GM12878 (cell line): ENCODE measurements at regions not wholly inside any gene's neighbourhood (a gene's known extent, or its start where the extent isn't known, plus 50 kb on each side); places are given as distances from the start of the nearest gene placed in this dataset.

Source experiments
- ATAC-seq: fragments of 200-7000 bp; cut with Tn5 transposase; 3 replicates; pipeline ENCODE4 v1.9.1; 2020; ENCODE audit warnings: mild to moderate bottlenecking, moderate library complexity
- BruUV-seq: library from RNA; stranded (reverse); fragments of 400-500 nt; replicated peaks from 2 replicates; lab custom pipeline; 2021; lab: Mats Ljungman, UMichigan
- CTCF ChIA-PET: fragments of 300-600 bp; sonication (Branson Sonifier 250); formaldehyde crosslinking; extraction: SDS; loops from one replicate; lab custom pipeline; 2021; ENCODE audit warnings: inconsistent platforms; lab: Yijun Ruan, JAX
- POLR2A ChIA-PET: fragments of 350-600 bp; formaldehyde crosslinking; extraction: SDS; loops from one replicate; lab custom pipeline; 2021; ENCODE audit warnings: inconsistent platforms; lab: Charles Lee
- RAD21 ChIA-PET: fragments of 300-600 bp; sonication (Branson Sonifier 250); formaldehyde crosslinking; loops from one replicate; lab custom pipeline; 2023; ENCODE audit warnings: antibody characterized with exemption; ENCODE audit not compliant: unreplicated experiment; lab: Charles Lee
- SMC1A ChIA-PET: fragments of 300-600 bp; sonication (Branson Sonifier 250); formaldehyde crosslinking; loops from one replicate; lab custom pipeline; 2023; ENCODE audit not compliant: unreplicated experiment, uncharacterized antibody; lab: Charles Lee
- DNase-seq: peaks from one replicate; pipeline ENCODE4 v3.0.0-alpha.2; 2011; ENCODE audit warnings: low read depth, low spot score
- FAIRE-seq: peaks from 3 replicates; lab custom pipeline; 2011; peaks lifted over from hg19 to GRCh38; lab: Jason Lieb, UNC
- H2AFZ ChIP-seq: 2 replicates; pipeline ENCODE4 v1.6.0; 2011; ENCODE audit warnings: low read depth, low read length, control low read depth; ENCODE audit not compliant: control insufficient read depth
- H3K27ac ChIP-seq: 2 replicates; pipeline ENCODE4 v1.5.1; 2011; ENCODE audit warnings: control low read depth; ENCODE audit not compliant: control insufficient read depth, insufficient read depth
- H3K27me3 ChIP-seq, 2 experiments: replicated peaks in 1 of 2; 2 replicates each; pipeline versions ENCODE4 v1.6.0 to v1.6.1; 2011; ENCODE audit warnings: low read length in 1 of 2; ENCODE audit not compliant: control insufficient read depth in 2 of 2, insufficient read depth in 2 of 2
- H3K36me3 ChIP-seq, 2 experiments: 2 replicates each; pipeline ENCODE4 v1.5.1; 2011; ENCODE audit warnings: low read length in 1 of 2; ENCODE audit not compliant: control insufficient read depth in 2 of 2, insufficient read depth in 2 of 2
- H3K4me1 ChIP-seq: 2 replicates; pipeline ENCODE4 v1.6.1; 2011; ENCODE audit warnings: mild to moderate bottlenecking, low read length, moderate library complexity, mixed read lengths; ENCODE audit not compliant: control insufficient read depth, insufficient read depth
- H3K4me2 ChIP-seq: 2 replicates; pipeline ENCODE4 v1.6.0; 2011; ENCODE audit warnings: control low read depth; ENCODE audit not compliant: control insufficient read depth, insufficient read depth
- H3K4me3 ChIP-seq: fragments of 200-600 bp; sonication (generic); 2 replicates; pipeline ENCODE4 v1.5.1; 2016
- H3K79me2 ChIP-seq: 2 replicates; pipeline ENCODE4 v1.6.0; 2011; ENCODE audit warnings: low read length; ENCODE audit not compliant: control insufficient read depth, insufficient read depth
- H3K9ac ChIP-seq: 2 replicates; pipeline ENCODE4 v1.8.0; 2011; ENCODE audit warnings: low read length, control low read depth, mixed read lengths; ENCODE audit not compliant: control insufficient read depth, insufficient read depth
- H3K9me3 ChIP-seq: replicated peaks from 3 replicates; pipeline ENCODE4 v1.5.1; 2011; ENCODE audit warnings: mild to moderate bottlenecking, low read length; ENCODE audit not compliant: control insufficient read depth, insufficient read depth
- H4K20me1 ChIP-seq: 2 replicates; pipeline ENCODE4 v1.6.0; 2011; ENCODE audit not compliant: control insufficient read depth, insufficient read depth
- CBX3 ChIP-seq: fragments of 200-600 bp; sonication (generic); IDR thresholded peaks from 2 replicates; pipeline ENCODE4 v1.6.1; 2016; ENCODE audit warnings: low read depth, borderline replicate concordance
- CHD2 ChIP-seq: IDR thresholded peaks from 2 replicates; pipeline ENCODE4 v1.6.1; 2011; ENCODE audit warnings: low read depth, low read length, improper control_type of control experiment, borderline replicate concordance
- CREM ChIP-seq: IDR thresholded peaks from 2 replicates; pipeline ENCODE4 v1.6.1; 2014; ENCODE audit warnings: antibody characterized with exemption, low read depth
- EGR1 ChIP-seq, 2 experiments: IDR thresholded peaks; 1 replicate in 1 of 2; 2 replicates in 1 of 2; pipeline ENCODE4 v1.6.1; 2011 to 2012; ENCODE audit warnings: low read depth in 2 of 2, low read length in 2 of 2, borderline replicate concordance in 1 of 2, mild to moderate bottlenecking in 1 of 2, moderate library complexity in 1 of 2
- FOXK2 ChIP-seq: fragments of 450-650 bp; IDR thresholded peaks from 2 replicates; pipeline ENCODE4 v1.6.1; 2017; ENCODE audit warnings: mild to moderate bottlenecking, moderate library complexity
- GATAD2B ChIP-seq: fragments of 450-650 bp; conservative IDR thresholded peaks from 2 replicates; pipeline ENCODE4 v1.6.1; 2017; ENCODE audit warnings: low read depth, mild to moderate bottlenecking, moderate library complexity
- KDM1A ChIP-seq: fragments of 200-600 bp; sonication (generic); IDR thresholded peaks from 2 replicates; pipeline ENCODE4 v1.6.1; 2016; ENCODE audit warnings: borderline replicate concordance
- MEF2B ChIP-seq: fragments of 450-650 bp; IDR thresholded peaks from 2 replicates; pipeline ENCODE4 v1.6.1; 2018; ENCODE audit warnings: mild to moderate bottlenecking, moderate library complexity; ENCODE audit not compliant: partially characterized antibody, poor library complexity, severe bottlenecking
- NBN ChIP-seq: fragments of 450-650 bp; IDR thresholded peaks from 2 replicates; pipeline ENCODE4 v1.6.1; 2016
- NFXL1 ChIP-seq: fragments of 450-650 bp; IDR thresholded peaks from 2 replicates; pipeline ENCODE4 v1.6.1; 2017; ENCODE audit warnings: antibody characterized with exemption, mild to moderate bottlenecking, borderline replicate concordance
- NR2F1 ChIP-seq: fragments of 450-650 bp; conservative IDR thresholded peaks from 2 replicates; pipeline ENCODE4 v1.6.1; 2017; ENCODE audit warnings: mild to moderate bottlenecking
- SREBF2 ChIP-seq: IDR thresholded peaks from 2 replicates; pipeline ENCODE4 v1.6.1; 2012; ENCODE audit warnings: mild to moderate bottlenecking, low read length
- TBL1XR1 ChIP-seq: IDR thresholded peaks from 2 replicates; pipeline ENCODE4 v1.6.1; 2012; ENCODE audit warnings: low read depth, low read length, improper control_type of control experiment
- WGBS: methylation state at CpG from one replicate; pipeline ENCODE4 v1.1.6; 2016; ENCODE audit warnings: low lambda C conversion rate; ENCODE audit not compliant: insufficient replicate concordance, insufficient coverage; ENCODE audit errors: missing lambda C conversion rate; 5-methylcytosine and 5-hydroxymethylcytosine counted together
- in situ Hi-C: fragments of 300-500 bp; cut with MboI; formaldehyde crosslinking; loops from 9 replicates; pipeline ENCODE4 v1.14.3; 2018; ENCODE audit warnings: mixed read lengths
- intact Hi-C: fragments of 100-400 bp; cut with micrococcal nuclease; formaldehyde crosslinking; loops from one replicate; pipeline ENCODE4 v1.14.2; 2022; ENCODE audit not compliant: unreplicated experiment
- TF ChIP-seq, protein P1 (sequence below): fragments of 450-650 bp; IDR thresholded peaks from 2 replicates; pipeline ENCODE4 v1.6.1; 2016; ENCODE audit warnings: mild to moderate bottlenecking
- TF ChIP-seq, protein P2 (sequence below): fragments of 450-650 bp; IDR thresholded peaks from 2 replicates; pipeline ENCODE4 v1.6.1; 2017; ENCODE audit warnings: mild to moderate bottlenecking, moderate library complexity
- TF ChIP-seq, protein P3 (sequence below): fragments of 450-650 bp; IDR thresholded peaks from 2 replicates; pipeline ENCODE4 v1.6.1; 2017; ENCODE audit warnings: low read depth, mild to moderate bottlenecking, moderate library complexity
- TF ChIP-seq, protein P4 (sequence below): IDR thresholded peaks from 2 replicates; pipeline ENCODE4 v1.6.1; 2012; ENCODE audit warnings: low read length, inconsistent platforms

DNA sequence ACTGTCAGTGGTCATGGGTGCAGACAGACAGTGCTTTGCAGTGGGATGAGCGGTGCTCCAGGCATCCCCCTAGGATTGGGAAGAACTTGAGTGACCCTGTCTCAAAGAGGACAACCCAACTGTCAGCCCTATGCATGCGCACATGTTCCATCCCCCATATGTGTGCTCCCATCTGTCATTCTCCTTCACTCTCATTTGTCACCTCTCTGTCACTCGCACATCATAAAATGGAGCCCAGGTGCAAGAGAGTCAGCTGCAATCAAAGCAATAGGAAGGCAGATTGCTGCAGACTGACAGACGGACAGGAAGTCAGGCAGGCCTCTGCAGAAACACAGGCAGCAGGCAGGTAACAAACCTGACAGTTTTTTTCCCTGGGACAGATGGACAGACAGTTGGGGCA is 101.8 kb upstream of the CCL1 start:
- intact Hi-C loops (no loop called here), in situ Hi-C loops (no loop called here)
- no TSS peak for BruUV-seq
- ChIA-PET SMC1A (no interaction called here), POLR2A (no interaction called here), RAD21 (no interaction called here), CTCF (no interaction called here)
- no peak overlapping the region for H3K4me3 ChIP-seq
- no peak overlapping the region for H3K9ac ChIP-seq
- no peaks in the 10 kb centered on the region for H4K20me1 ChIP-seq
- H3K27me3 ChIP-seq, result peaks cover 0 to 12% of the 10 kb centered on the region in 2 experiments; a peak in 3 of 4 replicates
- DNase-seq (no peak), ATAC-seq (no peak), FAIRE-seq (no peak)
- H3K4me1 ChIP-seq, result no peaks in the 10 kb centered on the region
- no peak overlapping the region for H3K4me2 ChIP-seq
- 30% methylated on average over 4 of the region's 4 CpGs for WGBS
- no peaks in the 10 kb centered on the region for H3K79me2 ChIP-seq
- no peaks in the 10 kb centered on the region for H3K9me3 ChIP-seq
- no peak overlapping the region for H3K27ac ChIP-seq
- no peaks in the 10 kb centered on the region for H3K36me3 ChIP-seq
- H2AFZ ChIP-seq, result no peak overlapping the region
- TF ChIP-seq FOXK2 (no peak), EGR1 (IDR thresholded peaks at IDR 0.05; ENCODE audit: borderline replicate concordance in 1 of 2, low read depth in 2 of 2, low read length in 2 of 2) (no peak), NFXL1 (no peak), GATAD2B (no peak), CHD2 (no peak), NBN (no peak), NR2F1 (no peak), KDM1A (no peak), SREBF2 (no peak), TBL1XR1 (no peak), CBX3 (no peak), MEF2B (no peak), CREM (no peak)
- TF ChIP-seq, protein P1, sequence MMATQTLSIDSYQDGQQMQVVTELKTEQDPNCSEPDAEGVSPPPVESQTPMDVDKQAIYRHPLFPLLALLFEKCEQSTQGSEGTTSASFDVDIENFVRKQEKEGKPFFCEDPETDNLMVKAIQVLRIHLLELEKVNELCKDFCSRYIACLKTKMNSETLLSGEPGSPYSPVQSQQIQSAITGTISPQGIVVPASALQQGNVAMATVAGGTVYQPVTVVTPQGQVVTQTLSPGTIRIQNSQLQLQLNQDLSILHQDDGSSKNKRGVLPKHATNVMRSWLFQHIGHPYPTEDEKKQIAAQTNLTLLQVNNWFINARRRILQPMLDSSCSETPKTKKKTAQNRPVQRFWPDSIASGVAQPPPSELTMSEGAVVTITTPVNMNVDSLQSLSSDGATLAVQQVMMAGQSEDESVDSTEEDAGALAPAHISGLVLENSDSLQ, result no peak
- TF ChIP-seq, protein P2, sequence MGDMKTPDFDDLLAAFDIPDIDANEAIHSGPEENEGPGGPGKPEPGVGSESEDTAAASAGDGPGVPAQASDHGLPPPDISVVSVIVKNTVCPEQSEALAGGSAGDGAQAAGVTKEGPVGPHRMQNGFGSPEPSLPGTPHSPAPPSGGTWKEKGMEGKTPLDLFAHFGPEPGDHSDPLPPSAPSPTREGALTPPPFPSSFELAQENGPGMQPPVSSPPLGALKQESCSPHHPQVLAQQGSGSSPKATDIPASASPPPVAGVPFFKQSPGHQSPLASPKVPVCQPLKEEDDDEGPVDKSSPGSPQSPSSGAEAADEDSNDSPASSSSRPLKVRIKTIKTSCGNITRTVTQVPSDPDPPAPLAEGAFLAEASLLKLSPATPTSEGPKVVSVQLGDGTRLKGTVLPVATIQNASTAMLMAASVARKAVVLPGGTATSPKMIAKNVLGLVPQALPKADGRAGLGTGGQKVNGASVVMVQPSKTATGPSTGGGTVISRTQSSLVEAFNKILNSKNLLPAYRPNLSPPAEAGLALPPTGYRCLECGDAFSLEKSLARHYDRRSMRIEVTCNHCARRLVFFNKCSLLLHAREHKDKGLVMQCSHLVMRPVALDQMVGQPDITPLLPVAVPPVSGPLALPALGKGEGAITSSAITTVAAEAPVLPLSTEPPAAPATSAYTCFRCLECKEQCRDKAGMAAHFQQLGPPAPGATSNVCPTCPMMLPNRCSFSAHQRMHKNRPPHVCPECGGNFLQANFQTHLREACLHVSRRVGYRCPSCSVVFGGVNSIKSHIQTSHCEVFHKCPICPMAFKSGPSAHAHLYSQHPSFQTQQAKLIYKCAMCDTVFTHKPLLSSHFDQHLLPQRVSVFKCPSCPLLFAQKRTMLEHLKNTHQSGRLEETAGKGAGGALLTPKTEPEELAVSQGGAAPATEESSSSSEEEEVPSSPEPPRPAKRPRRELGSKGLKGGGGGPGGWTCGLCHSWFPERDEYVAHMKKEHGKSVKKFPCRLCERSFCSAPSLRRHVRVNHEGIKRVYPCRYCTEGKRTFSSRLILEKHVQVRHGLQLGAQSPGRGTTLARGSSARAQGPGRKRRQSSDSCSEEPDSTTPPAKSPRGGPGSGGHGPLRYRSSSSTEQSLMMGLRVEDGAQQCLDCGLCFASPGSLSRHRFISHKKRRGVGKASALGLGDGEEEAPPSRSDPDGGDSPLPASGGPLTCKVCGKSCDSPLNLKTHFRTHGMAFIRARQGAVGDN, result no peak
- TF ChIP-seq, protein P3, sequence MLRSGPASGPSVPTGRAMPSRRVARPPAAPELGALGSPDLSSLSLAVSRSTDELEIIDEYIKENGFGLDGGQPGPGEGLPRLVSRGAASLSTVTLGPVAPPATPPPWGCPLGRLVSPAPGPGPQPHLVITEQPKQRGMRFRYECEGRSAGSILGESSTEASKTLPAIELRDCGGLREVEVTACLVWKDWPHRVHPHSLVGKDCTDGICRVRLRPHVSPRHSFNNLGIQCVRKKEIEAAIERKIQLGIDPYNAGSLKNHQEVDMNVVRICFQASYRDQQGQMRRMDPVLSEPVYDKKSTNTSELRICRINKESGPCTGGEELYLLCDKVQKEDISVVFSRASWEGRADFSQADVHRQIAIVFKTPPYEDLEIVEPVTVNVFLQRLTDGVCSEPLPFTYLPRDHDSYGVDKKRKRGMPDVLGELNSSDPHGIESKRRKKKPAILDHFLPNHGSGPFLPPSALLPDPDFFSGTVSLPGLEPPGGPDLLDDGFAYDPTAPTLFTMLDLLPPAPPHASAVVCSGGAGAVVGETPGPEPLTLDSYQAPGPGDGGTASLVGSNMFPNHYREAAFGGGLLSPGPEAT, result no peak
- TF ChIP-seq, protein P4, sequence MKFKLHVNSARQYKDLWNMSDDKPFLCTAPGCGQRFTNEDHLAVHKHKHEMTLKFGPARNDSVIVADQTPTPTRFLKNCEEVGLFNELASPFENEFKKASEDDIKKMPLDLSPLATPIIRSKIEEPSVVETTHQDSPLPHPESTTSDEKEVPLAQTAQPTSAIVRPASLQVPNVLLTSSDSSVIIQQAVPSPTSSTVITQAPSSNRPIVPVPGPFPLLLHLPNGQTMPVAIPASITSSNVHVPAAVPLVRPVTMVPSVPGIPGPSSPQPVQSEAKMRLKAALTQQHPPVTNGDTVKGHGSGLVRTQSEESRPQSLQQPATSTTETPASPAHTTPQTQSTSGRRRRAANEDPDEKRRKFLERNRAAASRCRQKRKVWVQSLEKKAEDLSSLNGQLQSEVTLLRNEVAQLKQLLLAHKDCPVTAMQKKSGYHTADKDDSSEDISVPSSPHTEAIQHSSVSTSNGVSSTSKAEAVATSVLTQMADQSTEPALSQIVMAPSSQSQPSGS, result no peak
